ENCODE measurements at regions not wholly inside any gene's neighbourhood (a gene's known extent, or its start where the extent isn't known, plus 50 kb on each side); places are given as distances from the start of the nearest gene placed in this dataset.

- DNase-seq (ENCODE audit: low spot score) = no peak
Observed at GRCh38 chr16:5649762-5650743, 552.5 kb upstream of the EEF2KMT start.

DNA sequence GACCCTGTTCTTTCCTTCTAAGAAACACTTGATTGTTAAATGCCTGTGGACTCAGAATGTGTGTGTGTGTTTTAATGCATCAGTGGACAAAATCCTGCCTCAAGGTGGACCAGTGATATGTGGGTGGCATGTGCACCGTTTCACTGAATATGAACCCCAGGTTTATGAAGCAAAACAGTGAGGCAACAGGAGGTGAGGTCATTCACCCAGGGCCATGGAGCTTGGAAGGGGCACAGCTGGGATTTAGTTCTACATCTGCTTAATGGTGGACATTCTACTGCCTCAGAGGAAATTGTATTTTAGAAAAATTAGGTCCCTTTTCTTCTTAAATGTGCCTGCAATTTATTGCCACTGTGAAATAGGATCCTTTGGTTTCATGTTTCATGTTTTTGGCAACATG lies 549.5 kb upstream of the EEF2KMT start:
- DNase-seq (ENCODE audit: low spot score) = no peak

DNA sequence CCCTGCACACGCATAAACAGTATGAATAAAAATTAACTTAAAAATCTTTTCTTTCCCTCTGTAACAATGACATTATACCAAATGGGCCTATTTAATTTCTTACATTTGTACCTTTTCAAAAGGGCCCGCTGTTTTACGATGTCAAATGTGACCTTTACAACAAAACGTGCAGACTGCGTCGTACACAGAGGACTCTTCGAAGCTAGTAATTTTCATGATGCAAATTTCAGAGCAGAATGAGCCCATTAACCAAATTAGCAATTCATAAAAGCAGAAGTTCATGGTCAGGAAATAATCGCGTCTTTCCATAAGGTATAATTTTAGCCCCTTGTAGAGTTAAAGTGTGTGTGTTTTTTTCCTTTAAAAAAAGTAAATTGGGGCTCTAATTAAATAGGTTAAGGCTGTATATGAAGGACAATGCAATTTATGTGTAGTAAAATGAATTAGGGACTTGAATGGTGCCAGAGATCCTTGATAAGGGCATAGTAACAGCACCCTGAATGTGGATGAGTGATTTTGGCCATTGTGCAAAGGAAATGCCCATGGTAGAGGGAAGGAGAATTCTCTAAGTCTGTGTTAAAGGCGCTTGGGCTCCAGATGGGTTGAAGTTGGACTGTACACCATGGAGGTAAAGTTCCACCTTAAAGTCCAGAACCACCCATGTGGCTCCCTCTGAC lies 546.4 kb upstream of the EEF2KMT start:
- no peak for DNase-seq (ENCODE audit: low spot score)

GRCh38 chr16:5642436-5642835 lies 544.8 kb upstream of the EEF2KMT start:
- DNase-seq (ENCODE audit: low spot score) = no peak

DNA sequence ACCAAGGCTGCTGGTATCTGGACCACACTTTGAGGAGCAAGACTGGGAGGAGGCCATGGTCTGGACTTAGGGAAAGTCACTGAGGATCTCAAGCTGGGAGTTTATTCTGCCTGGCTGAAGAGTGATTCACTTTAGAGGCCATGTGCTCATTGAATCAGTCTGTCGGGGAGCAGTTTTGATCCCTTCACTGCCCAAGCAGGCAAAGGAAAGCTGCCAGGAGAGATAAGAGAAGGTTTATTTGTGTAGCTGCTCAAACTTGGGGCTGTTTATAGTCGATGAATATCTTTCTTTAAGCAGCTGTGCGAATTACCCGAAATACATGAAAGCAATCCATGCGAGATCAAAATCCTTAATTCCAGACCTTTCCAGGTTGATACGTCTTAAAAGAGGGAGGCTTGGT lies 544.4 kb upstream of the EEF2KMT start:
- no peak for DNase-seq (ENCODE audit: low spot score)

DNA sequence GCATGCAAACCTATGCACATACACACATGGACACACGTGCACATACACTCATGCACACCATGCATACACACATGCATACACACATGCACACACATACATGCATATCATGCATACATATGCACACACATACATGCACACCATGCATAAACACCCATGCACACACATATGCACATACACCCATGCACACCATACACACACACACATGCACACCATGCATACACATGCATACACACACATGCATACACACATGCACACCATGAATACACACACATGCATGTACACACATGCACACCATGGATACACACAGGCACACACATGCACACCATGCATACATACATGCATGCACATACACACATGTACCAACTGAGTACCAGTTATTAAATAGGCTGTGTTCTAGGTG lies 543.3 kb upstream of the EEF2KMT start:
- no peak for DNase-seq (ENCODE audit: low spot score)

DNA sequence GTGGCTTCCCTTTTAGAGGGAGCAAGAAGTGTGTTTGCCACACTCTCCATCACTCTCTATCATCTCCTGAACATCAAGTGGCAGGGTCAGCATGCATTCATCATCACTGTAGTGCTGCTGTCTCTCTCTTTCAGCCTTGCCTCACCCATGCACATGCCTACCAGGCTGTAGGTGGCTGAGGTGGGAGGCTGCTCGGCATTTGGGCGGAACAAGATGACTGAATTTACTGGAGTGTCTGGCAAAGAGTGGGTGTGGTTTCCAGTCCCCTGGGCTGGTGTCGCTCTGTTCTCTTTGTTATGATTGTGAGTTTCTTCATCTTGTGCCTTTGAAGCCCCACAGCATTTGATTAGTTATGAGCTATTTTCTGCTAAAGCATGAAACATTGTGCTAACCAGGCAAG lies 541.9 kb upstream of the EEF2KMT start:
- DNase-seq (ENCODE audit: low spot score) = no peak

DNA sequence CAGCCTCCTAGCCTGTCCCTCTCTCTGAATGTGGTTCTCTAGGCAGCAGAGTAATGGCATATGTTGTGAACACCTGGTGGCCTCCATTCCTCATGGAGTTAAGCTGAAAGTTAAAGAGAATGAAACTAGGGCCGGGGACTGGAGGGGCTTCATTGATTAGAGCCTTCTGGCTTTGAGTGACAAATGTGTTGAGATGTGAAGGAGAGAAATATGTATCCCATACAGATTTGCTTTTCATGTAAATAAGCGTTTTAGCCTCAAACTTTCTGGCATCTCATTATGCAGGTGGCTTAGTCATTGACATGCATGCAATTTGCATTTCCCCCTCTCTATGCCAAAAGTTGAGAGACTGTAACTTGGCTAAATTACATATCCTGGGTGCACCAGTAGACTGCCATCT lies 537.7 kb upstream of the EEF2KMT start:
- DNase-seq (ENCODE audit: low spot score) = no peak

DNA sequence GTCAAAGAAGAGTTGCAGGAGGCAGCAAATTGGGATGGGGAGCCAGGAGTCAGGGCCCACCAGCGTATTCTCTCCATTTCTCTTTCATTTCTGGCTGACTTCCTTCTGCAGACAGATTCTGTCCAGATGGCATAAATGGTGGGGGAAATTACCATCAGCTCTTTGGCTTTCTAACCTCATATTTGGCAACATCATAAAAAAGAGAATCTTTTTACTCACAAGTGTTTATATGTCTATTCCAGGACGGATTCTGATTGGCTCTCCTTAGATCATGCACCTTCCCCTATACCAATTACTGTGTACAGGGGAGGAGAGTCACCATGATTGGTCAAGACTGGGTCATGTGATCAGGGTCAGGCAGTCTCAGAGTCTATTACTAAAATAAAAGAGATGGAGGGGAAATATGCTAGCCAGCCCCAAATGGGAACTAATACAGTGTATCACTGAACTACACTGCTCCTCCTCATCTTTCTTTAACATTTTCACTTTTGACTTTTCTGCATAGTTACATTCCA lies 537.1 kb upstream of the EEF2KMT start:
- DNase-seq (ENCODE audit: low spot score) = no peak

DNA sequence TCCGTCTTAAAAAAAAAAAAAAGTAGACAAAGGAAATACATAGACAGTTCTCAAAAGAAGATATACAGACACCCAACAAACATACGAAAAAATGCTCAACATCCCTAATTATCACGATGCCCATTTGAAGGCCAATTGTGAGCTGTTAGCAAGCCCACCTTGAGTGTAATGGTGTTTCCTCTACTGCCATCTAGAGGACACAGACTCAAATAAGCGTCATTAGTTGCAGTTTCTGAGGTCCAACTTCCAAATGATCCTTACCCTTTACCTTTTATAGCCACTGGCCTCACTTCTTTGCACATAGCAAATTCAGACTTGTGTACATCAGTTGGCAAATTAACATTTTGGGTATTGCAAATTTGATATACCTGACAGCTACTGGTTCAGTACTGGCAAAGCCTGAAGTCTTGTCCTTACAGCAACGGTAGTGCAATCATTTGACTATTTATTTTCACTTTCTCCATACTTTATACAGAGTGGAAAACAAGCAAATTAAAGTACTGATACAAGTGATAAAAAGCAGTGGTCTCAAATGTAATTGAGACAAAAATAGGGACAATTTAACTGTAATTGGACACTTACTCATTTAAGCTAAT lies 536.3 kb upstream of the EEF2KMT start:
- peak; percentile 4 for DNase-seq (ENCODE audit: low spot score)

DNA sequence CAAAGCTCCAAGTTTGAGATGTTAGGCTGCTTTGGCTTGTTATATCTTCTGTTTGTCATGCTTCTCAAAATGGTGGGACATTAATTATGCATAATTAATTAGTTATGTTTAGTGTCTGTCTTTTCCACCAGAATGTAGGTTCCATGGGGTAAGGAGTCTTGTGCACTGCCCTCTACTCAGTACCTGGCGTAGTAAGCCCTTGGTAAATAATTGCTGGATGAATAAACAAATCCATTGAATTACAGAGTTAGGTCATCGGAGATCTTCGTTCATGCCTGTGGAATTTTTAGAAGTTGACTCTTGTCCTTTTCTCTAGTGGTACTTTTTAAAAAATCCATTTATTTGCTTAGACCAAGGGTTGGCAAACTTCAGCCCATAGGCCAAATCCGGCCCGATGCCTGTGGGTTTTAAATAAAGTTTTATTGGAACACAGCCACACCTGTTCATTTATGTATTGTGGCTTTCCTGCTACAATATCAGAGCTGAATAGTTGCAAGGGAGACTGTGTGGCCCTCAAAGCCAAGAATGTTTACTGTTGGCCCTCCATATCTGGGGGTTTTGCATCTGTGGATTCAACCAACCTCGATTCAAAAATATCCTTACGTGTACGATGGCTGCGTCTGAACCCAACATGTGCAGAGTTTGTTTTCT lies 524.8 kb upstream of the EEF2KMT start:
- DNase-seq (ENCODE audit: low spot score) = no peak

GRCh38 chr16:5621826-5622225 lies 524.2 kb upstream of the EEF2KMT start:
- DNase-seq (ENCODE audit: low spot score) = no peak

DNA sequence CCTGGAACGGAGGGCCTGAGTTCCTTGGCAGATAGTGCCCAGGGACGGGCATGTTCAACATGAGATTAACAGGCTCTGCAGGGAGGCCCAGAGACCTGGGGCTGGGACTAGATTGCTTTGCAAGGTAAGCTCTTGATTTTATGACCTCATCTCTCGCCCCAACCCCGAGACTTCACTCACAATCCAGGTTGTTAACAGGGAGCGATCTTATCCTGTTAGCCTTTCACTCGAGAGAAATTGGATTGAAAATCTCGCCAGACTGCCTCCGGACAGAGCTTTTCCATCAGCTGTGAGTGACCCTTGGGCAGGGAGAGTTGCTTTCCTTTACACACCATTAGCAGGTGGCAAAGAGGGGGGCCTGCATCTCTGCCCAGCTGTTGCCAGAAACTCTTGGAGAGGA lies 521.7 kb upstream of the EEF2KMT start:
- DNase-seq (ENCODE audit: low spot score) = no peak

DNA sequence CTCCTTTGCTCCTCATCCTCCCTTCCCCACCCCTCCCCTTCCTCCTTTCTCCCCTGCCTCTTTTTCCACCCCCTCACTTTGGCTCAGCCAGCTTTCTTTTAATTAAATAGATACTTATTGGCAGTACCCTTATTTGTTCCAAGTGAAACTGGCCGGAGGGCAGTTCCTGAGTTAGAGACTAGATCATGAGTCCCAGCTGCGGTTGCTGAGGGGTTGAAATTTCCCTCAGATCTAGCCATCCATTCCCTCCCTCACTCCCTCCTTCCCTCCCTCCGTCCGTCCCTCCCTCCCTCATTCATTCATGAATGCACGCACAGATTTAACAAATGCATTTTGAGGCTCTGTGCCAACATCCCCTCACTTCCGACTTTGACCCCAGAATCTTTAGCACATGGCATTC lies 519.2 kb upstream of the EEF2KMT start:
- DNase-seq (ENCODE audit: low spot score) = no peak

- peak; percentile 4 for DNase-seq (ENCODE audit: low spot score)
Observed at GRCh38 chr16:5615868-5616642, 518.5 kb upstream of the EEF2KMT start.

DNA sequence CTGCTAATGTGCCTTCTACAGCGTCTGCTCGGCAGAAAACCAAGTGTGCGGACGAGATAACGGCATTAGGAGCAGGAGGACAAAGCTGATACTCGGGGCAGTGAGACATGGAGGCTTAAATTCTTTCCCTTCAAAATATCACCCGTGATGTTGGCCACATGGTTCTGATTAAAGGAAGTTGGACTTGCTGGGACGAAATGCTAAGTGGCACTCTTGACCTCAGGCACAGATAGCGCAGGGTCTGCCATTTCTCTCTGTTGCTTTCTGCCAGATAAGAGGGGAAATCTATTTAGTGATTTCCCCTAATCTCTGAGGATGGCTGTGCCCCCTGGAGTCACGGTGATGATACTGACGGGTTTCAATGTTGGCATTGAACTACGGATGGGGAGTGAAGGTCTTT lies 509.6 kb upstream of the EEF2KMT start:
- no peak for DNase-seq (ENCODE audit: low spot score)

DNA sequence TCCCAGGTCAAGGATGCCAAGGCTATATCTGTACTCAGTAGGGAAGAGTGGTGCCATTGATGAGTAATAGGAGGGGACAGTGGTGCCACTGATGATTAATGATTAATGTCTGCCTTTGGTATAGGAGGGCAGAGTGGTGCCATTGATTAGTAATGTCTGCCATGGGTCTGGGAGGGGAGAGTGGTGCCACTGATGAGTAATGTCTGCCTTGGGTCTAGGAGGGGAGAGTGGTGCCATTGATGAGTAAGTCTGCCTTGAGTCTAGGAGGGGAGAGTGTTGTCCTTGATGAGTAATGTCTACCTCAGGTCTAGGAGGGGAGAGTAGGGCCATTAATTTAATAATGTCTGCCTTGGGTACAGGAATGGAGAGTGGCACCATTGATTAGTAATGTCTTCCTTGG lies 507.8 kb upstream of the EEF2KMT start:
- DNase-seq (ENCODE audit: low spot score) = no peak

DNA sequence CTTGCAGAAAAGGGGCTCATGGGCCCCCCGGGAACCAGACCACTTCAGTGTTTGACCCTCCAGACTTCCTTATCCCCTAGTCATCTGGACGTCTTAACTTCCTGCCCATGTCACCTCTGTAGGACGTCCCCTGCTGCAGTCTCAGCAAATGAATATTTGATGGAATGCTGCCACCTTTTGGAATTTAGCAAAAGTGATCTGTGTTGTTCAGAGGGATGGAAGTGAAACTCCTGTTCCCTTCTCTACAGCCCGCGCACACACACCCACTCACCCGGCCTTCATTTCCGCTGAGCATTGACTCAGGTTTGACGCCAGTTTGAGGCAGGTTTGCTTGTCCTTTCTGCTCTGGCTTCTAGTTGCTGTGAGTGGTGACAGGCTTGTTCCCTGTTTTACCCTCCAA lies 507.2 kb upstream of the EEF2KMT start:
- no peak for DNase-seq (ENCODE audit: low spot score)

DNA sequence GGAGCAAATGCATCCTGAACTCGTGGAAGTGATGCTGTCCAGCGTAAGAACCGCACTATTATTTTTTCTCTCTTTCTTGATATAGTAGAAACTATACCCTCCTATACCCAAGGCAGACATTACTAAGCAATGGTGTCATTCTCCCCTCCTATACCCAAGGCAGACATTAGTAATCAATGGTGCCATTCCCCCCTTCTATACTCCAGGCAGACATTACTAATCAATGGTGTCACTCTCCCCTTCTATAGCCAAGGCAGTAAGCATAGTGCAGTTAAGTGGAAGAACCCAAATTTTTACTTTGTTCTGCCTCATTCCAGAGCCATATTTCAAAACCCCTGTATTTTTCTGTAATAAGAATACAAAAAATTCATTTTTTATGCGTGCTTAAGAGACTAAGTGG lies 506.2 kb upstream of the EEF2KMT start:
- DNase-seq (ENCODE audit: low spot score) = no peak

DNA sequence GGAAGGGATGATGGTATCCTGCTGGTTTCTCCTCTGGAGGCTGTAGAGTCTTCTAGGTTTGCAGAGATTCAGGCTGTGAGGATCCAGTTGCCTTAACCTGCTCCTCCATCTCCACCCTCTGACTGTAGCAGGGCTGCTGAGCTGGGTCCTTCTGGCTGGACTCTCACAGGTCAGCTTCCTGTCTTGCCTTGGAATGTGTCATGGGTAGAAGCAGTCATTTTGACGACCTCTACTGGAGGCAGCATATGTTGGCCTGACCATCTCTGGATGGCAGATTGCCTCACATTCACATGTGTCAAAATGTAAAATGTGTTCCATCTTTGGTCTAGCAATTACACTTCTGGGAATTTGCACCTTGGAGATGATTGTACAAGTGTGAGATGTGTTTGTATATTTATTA lies 504.4 kb upstream of the EEF2KMT start:
- DNase-seq (ENCODE audit: low spot score) = no peak

GRCh38 chr16:5598793-5599192 lies 501.2 kb upstream of the EEF2KMT start:
- no peak for DNase-seq (ENCODE audit: low spot score)

GRCh38 chr16:5595849-5596248 lies 498.3 kb upstream of the EEF2KMT start:
- DNase-seq (ENCODE audit: low spot score) = no peak
